ENCODE measurements at regions not wholly inside any gene's neighbourhood (a gene's known extent, or its start where the extent isn't known, plus 50 kb on each side); places are given as distances from the start of the nearest gene placed in this dataset.
A peak's percentile ranks its signal among the peaks of the same experiment; 100 is the strongest.
"Not testable (repeated sequence)": the region's sequence is repeated elsewhere in the genome, so short reads cannot be mapped to it uniquely, and the experiment has no call there.

DNA sequence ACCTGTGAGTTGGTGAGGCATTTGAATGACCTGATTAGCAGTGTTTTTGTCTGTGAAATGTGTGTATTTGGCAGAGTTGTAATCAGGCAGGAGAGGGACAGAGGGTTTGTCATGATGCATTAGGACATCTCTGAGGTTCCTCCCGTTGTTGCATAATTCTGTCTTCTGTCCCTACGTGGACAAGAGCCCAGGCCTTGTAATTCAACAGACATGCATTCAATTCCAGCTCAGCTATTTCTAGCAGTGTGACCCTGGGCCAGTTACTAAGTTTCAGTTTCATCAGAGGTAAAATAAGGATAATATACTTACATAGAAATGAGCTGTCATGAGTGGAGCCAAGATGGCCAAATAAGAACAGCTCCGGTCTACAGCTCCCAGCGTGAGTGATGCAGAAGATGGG is 208.6 kb downstream of the SLC38A4 start:
- DNase-seq, result no peak

DNA sequence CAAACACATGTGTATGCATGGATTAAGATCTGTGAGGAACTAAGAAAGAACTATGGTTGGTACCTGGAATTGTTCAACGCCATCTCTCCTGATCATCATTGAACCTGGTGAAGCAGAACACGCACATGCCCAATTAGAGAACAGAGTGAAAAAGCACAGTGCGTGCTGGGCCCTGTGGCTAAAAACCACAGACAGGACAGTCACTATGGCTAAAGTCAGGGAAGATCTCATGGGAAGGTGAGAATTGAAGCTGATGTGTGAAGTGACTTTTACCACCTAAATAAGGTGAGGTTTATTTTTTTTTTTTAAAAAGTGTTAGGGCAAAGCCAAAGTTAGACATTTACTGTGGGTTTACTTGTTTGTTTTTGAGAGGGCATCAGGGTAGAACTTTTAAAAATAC is 215.0 kb downstream of the SLC38A4 start:
- no peak for DNase-seq

DNA sequence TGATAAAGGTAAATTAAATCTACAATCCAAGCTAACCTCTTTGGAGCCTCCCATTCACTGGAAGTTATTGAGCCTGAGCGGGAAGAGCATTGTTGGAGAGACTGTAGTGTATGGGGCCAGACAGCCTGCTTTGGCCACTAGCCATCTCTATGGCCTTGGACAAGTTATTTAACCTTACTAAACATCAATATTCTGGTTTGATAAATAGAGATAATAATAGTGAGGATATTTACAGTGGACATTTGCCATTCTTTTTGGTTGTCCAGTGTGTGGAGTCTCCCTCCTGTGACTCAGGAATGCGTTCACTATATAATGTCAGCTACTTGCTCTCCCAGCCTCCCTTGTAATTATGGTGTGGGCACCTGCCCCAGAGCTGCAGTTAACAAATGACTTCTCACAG is 216.1 kb downstream of the SLC38A4 start:
- DNase-seq, result no peak

DNA sequence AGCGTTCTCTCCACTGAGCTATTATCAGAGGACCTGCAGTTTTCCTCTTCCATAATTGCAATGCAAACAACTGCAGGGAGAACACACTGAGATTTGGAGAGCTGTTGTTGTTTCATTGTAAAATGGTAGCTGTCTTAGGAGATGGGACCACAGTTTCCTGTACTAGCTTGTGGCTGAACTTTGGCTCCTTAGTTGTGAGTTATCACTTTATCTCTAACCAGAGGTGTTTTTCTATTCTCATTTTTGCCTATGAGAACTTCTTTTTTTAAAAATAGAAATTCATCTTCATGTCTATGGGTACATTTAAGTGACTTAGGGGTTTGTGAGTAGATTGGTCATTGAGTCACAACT is 216.5 kb downstream of the SLC38A4 start:
- DNase-seq, result no peak

DNA sequence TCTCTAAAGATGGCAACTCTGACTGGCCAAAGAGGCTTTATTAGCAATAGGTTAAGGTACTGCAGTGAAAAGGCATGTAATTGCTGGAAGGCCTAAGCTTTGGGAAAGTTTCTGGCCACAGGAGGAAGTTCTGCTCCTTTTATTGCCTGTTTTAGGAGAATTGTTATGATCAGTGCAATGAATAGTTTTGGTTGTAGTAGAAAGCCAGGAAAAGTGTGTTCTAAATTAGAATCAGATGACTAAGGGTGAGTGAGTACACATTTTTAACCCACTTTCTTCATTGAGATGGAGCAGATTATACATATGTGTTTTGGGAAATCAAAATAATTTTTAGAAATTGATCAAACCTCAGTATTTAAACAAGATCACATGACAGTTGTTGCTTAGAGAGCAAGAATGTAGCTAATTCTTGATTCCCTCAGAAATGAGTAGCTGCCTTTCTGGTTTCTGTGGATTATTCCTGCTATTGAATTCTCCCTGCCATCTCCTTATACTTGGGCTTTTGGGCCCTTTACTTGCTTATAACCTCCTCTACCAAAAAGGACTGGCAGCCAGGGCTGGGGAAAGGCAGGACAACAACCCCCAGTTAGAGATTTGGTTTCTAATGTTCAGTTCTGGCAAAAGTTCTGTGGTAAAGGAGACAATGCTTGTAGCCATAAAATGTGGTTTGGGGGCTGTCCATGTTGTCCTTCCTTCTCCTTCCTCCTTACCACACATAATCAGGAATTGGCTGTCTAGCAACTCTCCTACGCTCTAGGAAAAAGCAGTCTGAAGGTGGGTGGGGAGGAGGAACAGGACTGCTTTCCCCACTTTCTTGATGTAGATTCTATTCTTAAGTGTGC is 217.1 kb downstream of the SLC38A4 start:
- DNase-seq, result no peak

DNA sequence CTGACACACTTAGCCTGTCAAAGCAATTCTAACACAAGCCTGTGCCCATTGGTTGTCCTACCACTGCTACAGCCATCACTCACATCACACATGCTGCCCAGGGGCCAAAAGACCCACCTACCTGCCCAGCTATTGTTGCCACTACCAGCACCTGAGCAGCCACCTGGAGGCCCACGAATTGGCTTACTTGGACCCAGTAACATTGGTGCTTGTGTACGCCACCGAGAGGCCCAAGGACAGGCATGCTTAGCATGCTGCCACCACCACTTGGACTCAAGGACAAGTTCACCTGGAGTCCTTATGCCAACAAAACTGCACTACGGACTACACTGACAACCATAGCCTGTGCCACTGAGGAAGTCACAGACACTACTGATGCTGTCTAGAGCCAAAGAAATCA is 221.1 kb downstream of the SLC38A4 start:
- no peak for DNase-seq

DNA sequence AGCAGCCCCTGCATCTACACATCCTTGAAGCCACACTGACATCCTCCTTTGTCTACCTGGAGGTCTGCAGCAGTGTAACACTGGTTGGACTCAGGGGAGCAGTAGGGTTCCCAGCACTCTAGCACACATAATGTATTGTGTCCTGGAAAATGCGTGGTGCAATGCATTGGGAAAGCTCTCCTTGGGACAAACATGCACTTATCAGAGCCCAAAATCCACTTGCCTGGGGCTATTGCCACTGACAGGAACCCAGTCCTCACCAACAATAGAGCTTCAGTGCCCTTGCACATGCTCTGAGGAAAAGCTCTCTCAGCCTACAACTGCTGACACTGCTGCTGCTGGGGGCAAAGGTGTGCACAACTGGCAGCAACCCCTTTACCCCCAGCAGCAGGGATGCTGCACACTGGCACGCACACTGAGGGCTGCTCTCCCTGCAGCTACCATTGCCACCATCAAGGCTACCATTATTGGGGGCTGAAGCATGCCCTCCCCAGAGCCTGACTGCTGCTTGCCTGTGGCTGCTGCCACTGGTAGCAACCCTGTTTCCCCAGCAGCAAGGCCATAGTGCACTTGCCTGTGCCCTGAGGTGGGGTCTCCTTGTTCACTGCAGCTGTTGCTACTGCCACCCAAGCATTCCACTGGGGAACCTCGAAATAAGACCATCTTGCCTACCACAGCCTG is 221.9 kb downstream of the SLC38A4 start:
- no peak for DNase-seq

DNA sequence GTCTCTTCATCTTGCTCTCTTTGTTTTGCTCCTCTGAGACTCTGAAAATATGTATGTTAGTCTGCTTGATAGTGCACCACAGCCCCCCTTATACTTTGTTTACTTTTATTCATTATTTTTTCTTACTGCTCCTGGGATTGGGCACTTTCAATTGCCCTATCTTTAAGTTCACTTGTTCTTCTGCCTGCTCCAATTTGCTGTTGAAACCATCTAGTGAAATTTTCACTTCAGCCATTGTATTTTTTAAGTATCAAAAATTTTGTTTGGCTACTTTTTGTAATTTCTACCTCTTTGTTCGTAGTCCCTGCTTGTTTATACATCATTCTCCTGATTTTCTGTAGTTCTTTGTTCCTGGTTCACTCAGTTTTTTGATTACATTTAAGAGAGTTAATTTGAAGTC is 223.3 kb downstream of the SLC38A4 start:
- no peak for DNase-seq

DNA sequence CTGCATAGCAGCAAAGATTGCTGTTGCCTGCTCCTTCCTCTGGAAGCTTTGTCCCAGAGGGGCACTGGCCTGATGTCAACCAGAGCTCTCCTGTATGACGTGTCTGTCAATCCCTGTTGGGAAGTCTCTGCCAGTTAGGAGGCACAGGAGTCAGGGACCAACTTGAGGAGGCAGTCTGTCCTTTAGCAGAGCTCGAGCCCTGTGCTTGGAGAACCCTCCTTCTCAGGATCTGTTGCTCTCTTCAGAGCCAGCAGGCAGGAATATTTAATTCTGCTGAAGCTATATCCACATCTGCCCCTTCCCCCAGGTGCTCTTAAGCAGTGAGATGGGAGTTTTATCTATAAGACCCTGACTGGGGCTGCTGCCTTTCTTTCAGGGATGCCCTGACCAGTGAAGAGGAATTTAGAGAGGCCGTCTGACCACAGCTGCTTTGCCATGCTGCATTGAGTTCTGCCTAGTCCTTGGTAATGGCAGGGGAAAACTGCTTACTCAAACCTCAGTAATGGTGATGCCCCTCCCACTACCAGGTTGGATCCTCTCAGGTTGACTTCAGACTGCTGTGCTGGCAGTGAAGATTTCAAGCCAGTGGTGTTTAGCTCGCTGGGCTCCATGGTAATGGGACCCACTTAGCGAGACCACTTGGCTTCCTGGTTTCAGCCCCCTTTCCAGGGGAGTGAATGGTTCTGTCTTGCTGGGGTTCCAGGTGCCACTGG is 218.6 kb upstream of the SLC38A2 start:
- DNase-seq, result no peak

DNA sequence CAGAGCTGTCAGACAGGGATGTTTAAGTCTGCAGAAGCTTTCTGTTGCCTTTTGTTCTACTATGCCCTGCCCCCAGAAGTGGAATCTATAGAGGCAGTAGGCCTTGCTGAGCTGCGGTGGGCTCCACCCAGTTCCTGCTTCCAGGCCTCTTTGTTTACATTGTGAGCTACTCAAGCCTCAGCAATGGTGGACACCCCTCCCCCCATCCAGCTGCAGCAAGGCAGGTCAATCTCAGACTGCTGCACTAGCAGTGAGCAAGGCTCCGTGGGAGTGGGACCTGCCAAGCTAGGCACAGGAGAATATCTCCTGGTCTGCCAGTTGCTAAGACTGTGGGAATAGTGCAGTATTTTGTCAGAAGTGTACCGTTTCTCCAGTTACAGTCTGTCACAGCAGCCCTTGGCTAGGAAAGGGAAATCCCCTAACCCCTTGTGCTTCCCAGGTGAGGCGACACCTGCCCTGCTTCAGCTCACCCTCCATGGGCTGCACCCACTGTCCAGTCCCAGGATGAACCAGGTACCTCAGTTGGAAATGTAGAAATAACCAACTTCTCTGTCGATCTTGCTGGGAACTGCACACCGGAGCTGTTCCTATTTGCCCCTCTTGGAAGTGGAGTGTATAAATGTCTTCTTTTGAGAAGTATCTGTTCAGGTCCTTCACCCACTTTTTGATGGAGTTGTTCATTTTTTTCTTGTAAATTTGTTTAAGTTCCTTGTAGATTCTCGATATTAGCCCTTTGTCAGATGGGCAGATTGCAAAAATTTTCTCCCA is 213.5 kb upstream of the SLC38A2 start:
- peak; percentile 2 for DNase-seq

DNA sequence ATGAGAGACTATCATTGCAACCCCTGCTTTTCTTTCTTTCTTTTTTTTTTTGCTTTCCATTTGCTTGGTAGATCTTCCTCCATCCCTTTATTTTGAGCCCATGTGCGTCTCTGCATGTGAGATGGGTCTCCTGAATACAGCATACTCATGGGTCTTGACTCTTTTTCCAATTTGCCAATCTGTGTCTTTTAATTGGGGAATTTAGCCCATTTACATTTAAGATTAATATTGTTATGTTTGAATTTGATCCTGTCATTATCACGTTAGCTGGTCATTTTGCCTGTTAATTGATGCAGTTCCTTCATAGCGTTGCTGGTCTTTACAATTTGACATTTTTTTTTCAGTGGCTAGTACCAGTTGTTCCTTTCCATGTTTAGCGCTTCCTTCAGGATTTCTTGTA is 211.5 kb upstream of the SLC38A2 start:
- not testable (repeated sequence) for DNase-seq

DNA sequence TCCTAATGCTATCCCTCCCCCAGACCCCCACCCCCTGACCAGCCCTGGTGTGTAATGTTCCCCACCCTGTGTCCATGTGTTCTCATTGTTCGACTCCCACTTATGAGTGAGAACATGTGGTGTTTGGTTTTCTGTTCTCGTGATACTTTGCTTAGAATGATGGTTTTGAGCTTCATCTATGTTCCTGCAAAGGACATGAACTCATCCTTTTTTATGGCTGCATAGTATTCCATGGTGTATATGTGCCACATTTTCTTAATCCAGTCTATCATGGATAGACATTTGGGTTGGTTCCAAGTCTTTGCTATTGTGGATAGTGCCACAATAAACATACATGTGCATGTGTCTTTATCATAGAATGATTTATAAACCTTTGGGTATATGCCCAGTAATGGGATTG is 209.4 kb upstream of the SLC38A2 start:
- not testable (repeated sequence) for DNase-seq

DNA sequence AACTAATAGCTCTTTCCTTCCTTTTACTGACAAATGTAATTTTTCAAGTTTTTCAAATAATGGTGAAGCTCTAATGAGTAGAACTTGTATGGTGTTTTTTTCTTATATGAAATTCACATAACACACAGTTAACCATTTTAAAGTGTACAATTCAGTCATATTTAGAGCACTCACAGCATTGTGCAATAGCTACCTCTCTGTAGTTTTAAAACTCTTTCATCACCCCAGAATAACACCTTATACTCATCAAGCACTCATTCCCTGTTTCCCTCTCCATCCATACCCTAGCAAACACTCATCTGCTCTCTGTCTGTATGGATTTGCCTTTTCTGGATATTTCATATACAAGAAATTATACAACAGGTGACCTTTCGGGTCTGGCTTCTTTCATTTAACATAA is 207.9 kb upstream of the SLC38A2 start:
- no peak for DNase-seq

DNA sequence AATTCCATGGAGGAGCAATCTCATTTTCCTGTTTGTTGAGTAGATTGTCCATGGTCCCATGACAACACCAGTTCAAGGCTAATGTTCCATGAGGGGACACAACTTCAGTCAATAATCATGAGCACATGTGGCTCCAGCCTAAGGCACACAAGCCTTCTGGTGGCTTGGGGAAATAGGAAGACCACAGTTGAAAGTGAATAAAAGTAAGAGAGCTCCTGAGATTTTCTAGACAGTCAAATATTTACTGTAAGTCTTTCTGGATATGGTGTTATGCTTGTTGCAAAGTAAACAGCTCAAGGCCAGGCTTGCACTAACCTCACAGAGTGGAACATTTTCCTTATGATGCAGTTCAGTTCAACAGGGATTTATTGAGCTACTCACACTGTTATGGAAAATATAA is 206.9 kb upstream of the SLC38A2 start:
- no peak for DNase-seq

DNA sequence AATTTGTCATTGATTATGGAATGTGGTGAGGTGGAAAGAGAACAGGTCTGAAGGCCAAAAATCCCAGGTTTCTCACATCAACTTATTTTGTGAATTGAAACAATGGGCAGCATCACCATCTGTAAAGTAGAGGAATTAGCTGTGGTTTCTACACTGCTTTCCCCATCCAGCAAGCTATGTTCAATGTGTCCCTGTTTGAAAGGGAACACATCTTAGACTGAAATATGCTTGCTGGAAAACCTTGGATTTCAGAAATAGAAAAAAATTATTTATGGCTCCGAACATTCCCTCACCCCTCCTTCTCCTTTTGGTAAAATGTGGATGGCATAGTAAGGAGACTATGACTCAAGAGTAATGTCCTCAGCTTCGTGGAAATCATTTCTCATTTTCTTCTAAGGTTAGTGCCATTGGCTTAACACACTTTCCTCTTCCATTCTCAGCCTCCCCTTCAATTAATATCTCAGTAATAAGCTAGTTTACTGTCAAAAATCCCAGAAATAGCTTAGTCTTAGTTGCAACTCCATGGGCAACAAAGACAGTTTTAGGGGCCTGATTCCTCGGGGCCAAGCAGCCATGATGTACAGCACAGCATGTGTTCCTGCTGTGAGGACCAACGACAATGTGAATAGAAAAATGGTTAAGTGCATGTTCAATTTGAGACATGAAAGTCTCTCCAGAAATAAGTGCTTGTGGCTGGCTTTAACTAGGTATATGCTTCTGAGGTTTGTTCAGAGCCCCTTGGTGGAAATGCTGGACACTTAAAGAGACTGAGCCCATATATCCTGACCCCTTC is 205.8 kb upstream of the SLC38A2 start:
- DNase-seq, result no peak

DNA sequence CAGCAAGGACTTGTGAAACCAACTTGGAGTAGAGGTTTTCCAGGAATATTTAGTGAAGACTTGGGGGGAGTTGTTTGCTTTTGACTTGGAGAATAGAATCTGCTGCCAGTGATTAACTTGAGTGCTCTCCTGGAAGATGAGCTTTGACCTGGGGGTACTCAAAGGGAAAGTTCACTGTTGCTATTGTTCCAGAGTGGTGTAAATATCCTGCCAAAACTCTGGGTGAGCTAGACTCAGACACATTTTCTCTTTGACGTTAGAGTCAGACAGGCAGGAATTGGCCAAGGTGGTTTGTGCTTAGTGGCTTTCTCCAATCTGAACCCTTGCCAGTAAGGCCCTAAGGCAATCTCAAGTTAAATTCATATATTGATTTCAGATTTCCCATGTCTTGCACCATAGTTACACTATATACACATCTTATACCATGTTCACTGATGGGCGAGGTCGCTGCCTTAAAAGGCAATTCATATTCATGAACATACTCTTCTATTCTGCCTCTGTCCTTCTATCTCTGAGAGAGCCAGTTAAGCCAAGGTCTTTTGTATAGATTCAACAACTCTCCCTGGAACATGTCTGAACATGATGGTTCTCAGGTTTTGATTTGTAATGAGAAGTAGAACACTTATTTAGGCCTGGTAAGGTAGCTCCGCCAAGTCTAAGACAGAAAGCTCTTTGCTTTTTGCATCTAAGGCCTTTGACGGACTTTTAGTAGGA is 204.6 kb upstream of the SLC38A2 start:
- no peak for DNase-seq

DNA sequence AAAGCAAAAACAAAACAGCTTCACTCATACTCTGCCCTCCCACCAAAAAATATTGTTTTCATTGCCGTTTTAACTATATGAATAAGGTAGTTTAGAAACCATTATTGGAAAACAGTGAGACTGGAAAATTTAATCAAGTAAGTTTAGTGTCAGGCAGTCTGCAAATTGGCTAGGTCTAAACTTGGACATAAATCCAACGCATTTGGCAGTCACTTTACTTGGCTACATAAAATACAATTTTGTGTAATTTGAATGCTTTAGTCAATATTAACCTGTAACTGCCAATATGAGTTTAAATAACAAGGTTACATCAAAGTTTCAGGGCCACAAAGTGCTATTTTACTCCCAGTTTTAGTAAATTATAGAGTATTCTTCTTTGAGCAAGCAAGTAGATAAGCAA is 202.3 kb upstream of the SLC38A2 start:
- DNase-seq, result no peak

DNA sequence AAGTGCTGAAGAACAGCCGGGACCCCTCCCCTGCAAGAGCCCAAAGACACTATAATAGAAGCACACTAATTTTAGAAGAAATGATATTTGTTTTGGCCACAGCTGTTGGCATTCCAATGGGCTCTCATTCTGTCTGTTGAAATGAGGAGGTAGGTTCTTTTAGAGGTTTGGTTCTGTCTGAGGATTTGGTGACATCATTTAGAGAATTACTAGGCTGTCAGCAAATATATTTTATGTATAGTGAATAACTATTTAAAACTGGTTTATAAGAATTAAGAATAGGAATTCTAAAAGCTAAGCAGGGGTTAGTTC is 200.7 kb upstream of the SLC38A2 start:
- no peak for DNase-seq

DNA sequence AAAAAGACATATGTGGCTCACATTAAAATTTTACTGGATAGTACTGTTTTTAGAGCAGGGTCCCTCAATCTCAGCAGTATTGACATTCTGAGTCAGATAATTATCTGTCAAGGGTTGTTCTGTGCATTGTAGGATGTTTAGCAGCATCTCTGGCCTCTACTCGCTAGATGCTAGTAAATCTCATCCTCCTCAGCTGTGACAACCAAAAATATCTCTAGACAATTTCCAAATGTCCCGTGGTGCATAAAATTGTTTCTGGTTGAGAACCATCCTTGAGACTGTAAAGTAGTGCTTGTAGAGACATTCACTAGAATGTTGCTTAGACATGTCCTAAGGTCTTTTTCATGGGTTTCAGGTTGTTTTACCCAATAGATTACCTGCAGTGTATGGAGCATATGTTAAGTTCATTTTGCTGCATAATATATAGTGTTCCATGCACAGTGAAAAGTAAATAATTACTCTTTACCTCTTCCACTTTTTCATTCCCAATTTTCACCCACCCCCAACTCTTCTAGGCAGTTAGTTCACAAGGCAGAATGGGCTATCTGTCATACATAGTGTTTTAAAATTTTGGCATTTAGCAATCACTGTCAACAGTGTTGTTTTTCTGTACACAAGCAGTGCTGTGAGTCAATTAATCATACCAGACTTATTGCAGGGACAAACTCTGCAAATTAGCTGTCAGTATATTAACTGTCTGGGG is 200.2 kb upstream of the SLC38A2 start:
- DNase-seq, result no peak

DNA sequence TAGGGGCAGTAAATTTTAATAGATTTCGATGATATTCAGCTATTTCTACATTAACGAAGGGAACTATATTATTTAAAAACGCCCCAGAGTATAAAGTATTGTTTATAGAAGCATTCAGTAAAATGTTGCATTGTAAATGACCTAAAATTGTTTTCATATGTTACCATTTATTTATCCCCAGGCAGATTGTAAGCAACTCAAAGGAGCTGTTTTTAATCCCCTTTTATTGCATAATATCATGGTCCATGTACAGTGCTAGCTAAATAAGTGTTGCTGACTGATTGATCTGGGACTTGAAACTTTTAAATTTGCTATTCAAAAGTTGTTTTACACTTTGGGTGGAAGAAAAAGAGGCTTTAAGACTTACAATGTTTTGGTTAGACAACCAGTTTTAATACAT is 199.0 kb upstream of the SLC38A2 start:
- DNase-seq, result no peak

DNA sequence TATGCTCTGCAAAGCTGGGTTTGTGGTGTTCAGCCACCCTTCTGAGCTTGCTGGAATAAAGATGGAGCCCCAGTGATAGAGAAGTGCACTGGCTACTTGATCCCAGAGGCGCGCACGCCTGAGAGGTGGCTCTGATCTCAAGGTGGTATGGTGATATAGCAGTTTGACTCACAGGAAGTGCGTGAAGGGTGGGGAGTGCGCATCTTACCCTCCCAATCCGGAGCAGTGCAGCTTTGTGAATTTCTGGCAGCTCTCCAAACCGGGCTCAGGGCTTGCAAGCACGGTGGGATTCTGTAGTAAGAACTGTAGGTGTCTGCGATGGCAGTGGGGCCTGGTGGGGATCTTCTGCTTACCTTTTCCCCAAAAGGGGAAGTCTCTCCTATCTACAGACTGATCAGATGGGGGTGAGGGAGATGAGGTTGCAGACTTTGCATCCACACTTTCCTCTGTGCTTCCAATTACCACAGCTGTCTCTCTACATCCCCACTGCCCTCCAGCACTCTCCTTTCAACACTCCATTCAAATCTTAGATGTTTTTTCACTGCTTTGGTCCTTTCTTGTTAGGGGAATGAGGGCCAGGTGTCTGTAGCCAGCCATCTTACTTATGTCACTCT is 197.4 kb upstream of the SLC38A2 start:
- no peak for DNase-seq

All from kidney glomerular epithelial cell (primary cell).